Cerebellar nuclear complex (tissue), 1 donor: ENCODE measurements at regions not wholly inside any gene's neighbourhood (a gene's known extent, or its start where the extent isn't known, plus 50 kb on each side); places are given as distances from the start of the nearest gene placed in this dataset.
"Not testable (repeated sequence)": the region's sequence is repeated elsewhere in the genome, so short reads cannot be mapped to it uniquely, and the experiment has no call there.

Experiments
- DNase-seq, 2 experiments: peaks; one replicate each; lab custom pipeline; 2025; lab: John Stamatoyannopoulos, UW

GRCh38 chr2:132220589-132220988, 58.8 kb upstream of the ANKRD30BL start:
- not testable (repeated sequence) for DNase-seq

- DNase-seq, result not testable (repeated sequence)
These were observed 60.1 kb upstream of the ANKRD30BL start for GRCh38 chr2:132221886-132222285.

- no peak for DNase-seq
These were observed 90.6 kb upstream of the ANKRD30BL start for GRCh38 chr2:132252191-132252893.

- no peak for DNase-seq
These were observed 91.1 kb upstream of the ANKRD30BL start for GRCh38 chr2:132252894-132253264.

GRCh38 chr2:132253496-132254305, 91.9 kb upstream of the ANKRD30BL start:
- no peak for DNase-seq

- not testable (repeated sequence) for DNase-seq
These were observed 92.7 kb upstream of the ANKRD30BL start for GRCh38 chr2:132254306-132254919.

- DNase-seq, result no peak
These were observed 94.0 kb upstream of the ANKRD30BL start for GRCh38 chr2:132255714-132256113.

GRCh38 chr2:132256251-132256902, 94.6 kb upstream of the ANKRD30BL start:
- DNase-seq, result no peak

- not testable (repeated sequence) for DNase-seq
These were observed 95.2 kb upstream of the ANKRD30BL start for GRCh38 chr2:132256903-132257300.

GRCh38 chr2:132257301-132258171, 95.8 kb upstream of the ANKRD30BL start:
- not testable (repeated sequence) for DNase-seq

GRCh38 chr2:132259276-132259675, 97.5 kb upstream of the ANKRD30BL start:
- DNase-seq, result not testable (repeated sequence)

- DNase-seq, result not testable (repeated sequence)
These were observed 103.8 kb upstream of the ANKRD30BL start for GRCh38 chr2:132265595-132265994.

GRCh38 chr2:132267105-132267497, 105.3 kb upstream of the ANKRD30BL start:
- no peak for DNase-seq

- DNase-seq, result not testable (repeated sequence)
These were observed 105.9 kb upstream of the ANKRD30BL start for GRCh38 chr2:132267498-132268283.

GRCh38 chr2:132268284-132268976, 106.7 kb upstream of the ANKRD30BL start:
- not testable (repeated sequence) for DNase-seq

- DNase-seq, result no peak
These were observed 107.3 kb upstream of the ANKRD30BL start for GRCh38 chr2:132268977-132269523.

GRCh38 chr2:132270255-132270654, 108.5 kb upstream of the ANKRD30BL start:
- DNase-seq, result no peak

GRCh38 chr2:132270981-132271546, 109.3 kb upstream of the ANKRD30BL start:
- no peak for DNase-seq

- DNase-seq, result not testable (repeated sequence)
These were observed 110.0 kb upstream of the ANKRD30BL start for GRCh38 chr2:132271794-132272193.
